GM12892 (cell line): ENCODE measurements at regions not wholly inside any gene's neighbourhood (a gene's known extent, or its start where the extent isn't known, plus 50 kb on each side); places are given as distances from the start of the nearest gene placed in this dataset.

Experiments
- POLR2A ChIP-seq: IDR thresholded peaks from 2 replicates; pipeline ENCODE4 v1.6.1; 2011; ENCODE audit warnings: low read depth, low read length, control low read depth
- POLR2AphosphoS5 ChIP-seq: IDR thresholded peaks from 2 replicates; pipeline ENCODE4 v1.6.1; 2011; ENCODE audit warnings: low read depth, low read length, control low read depth
- TAF1 ChIP-seq: IDR thresholded peaks from 2 replicates; pipeline ENCODE4 v1.6.1; 2011; ENCODE audit warnings: low read depth, mild to moderate bottlenecking, control low read depth, low read length, borderline replicate concordance

DNA sequence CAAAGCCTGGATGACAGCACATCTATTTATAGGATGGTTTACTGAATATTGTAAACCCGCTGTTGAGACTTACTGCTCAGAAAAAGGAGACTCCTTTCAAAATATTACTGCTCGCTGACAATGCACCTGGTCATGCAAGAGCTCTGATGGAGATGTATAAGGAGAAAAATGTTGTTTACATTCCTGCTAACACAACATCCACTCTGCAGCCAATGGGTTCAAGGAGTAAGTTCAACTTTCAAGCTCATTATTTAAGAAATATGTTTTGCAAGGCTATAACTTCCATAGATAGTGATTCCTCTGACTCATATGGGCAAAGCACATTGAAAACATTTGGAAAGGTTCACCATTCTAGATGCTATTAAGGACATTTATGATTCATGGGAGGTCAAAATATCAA, 201.7 kb downstream of the SNAPC1 start:
- TF ChIP-seq POLR2A (no peak), POLR2AphosphoS5 (no peak), TAF1 (no peak)
